ENCODE measurements at regions not wholly inside any gene's neighbourhood (a gene's known extent, or its start where the extent isn't known, plus 50 kb on each side); places are given as distances from the start of the nearest gene placed in this dataset.

GRCh38 chr2:145854039-145854755, 1334.3 kb upstream of the ZEB2 start:
- no peak for DNase-seq (ENCODE audit: low read depth in 1 of 2, low spot score in 1 of 2)
- H3K4me3 ChIP-seq = no peak overlapping the region
- H3K36me3 ChIP-seq = no peaks in the 10 kb centered on the region
- H3K27ac ChIP-seq = no peak overlapping the region
- no peaks in the 10 kb centered on the region for H3K9me3 ChIP-seq (ENCODE audit: low read depth)
- no peaks in the 10 kb centered on the region for H3K4me1 ChIP-seq (ENCODE audit: low read depth)
- H3K27me3 ChIP-seq = no peaks in the 10 kb centered on the region
- no peak for TF ChIP-seq CTCF (IDR thresholded peaks at IDR 0.05; ENCODE audit: low read depth, low read length)

GRCh38 chr2:145851730-145852129, 1331.8 kb upstream of the ZEB2 start:
- DNase-seq (ENCODE audit: low read depth in 1 of 2, low spot score in 1 of 2) = peak in 1 of 2 donors; percentile 57

GRCh38 chr2:145849466-145849865, 1329.5 kb upstream of the ZEB2 start:
- no peaks in the 10 kb centered on the region for H3K36me3 ChIP-seq
- no peak overlapping the region for H3K27ac ChIP-seq
- H3K4me3 ChIP-seq = no peak overlapping the region
- H3K4me1 ChIP-seq (ENCODE audit: low read depth) = no peaks in the 10 kb centered on the region
- H3K27me3 ChIP-seq = no peaks in the 10 kb centered on the region
- TF ChIP-seq CTCF (IDR thresholded peaks at IDR 0.05; ENCODE audit: low read depth, low read length) = no peak
- DNase-seq (ENCODE audit: low read depth in 1 of 2, low spot score in 1 of 2) = no peak
- H3K9me3 ChIP-seq (ENCODE audit: low read depth) = no peaks in the 10 kb centered on the region

More at GRCh38 chr2:145851730-145852129, 1331.8 kb upstream of the ZEB2 start:
- Histone ChIP-seq H3K4me1 (ENCODE audit: low read depth) (no peaks in the 10 kb centered on the region), H3K9me3 (ENCODE audit: low read depth) (no peaks in the 10 kb centered on the region), H3K27me3 (no peaks in the 10 kb centered on the region), H3K27ac (no peak overlapping the region), H3K4me3 (no peak overlapping the region), H3K36me3 (no peaks in the 10 kb centered on the region)
- TF ChIP-seq CTCF (IDR thresholded peaks at IDR 0.05; ENCODE audit: low read depth, low read length) = no peak

- Histone ChIP-seq H3K9me3 (ENCODE audit: low read depth) (no peaks in the 10 kb centered on the region), H3K4me3 (no peak overlapping the region), H3K4me1 (ENCODE audit: low read depth) (no peaks in the 10 kb centered on the region), H3K36me3 (no peaks in the 10 kb centered on the region), H3K27me3 (no peaks in the 10 kb centered on the region), H3K27ac (no peak overlapping the region)
- no peak for TF ChIP-seq CTCF (IDR thresholded peaks at IDR 0.05; ENCODE audit: low read depth, low read length)
- DNase-seq (ENCODE audit: low read depth in 1 of 2, low spot score in 1 of 2) = peak in 1 of 2 donors; percentile 51
Observed at GRCh38 chr2:145846982-145847381, 1327.1 kb upstream of the ZEB2 start.

GRCh38 chr2:145845923-145846322, 1326.0 kb upstream of the ZEB2 start:
- DNase-seq (ENCODE audit: low read depth in 1 of 2, low spot score in 1 of 2) = no peak

More at GRCh38 chr2:145845923-145846322, 1326.0 kb upstream of the ZEB2 start:
- Histone ChIP-seq H3K27ac (no peak overlapping the region), H3K4me3 (no peak overlapping the region), H3K27me3 (no peaks in the 10 kb centered on the region), H3K9me3 (ENCODE audit: low read depth) (no peaks in the 10 kb centered on the region), H3K36me3 (no peaks in the 10 kb centered on the region), H3K4me1 (ENCODE audit: low read depth) (no peaks in the 10 kb centered on the region)
- no peak for TF ChIP-seq CTCF (IDR thresholded peaks at IDR 0.05; ENCODE audit: low read depth, low read length)
